GM19324 (cell line): ENCODE measurements at regions not wholly inside any gene's neighbourhood (a gene's known extent, or its start where the extent isn't known, plus 50 kb on each side); places are given as distances from the start of the nearest gene placed in this dataset.
"Not testable (repeated sequence)": the region's sequence is repeated elsewhere in the genome, so short reads cannot be mapped to it uniquely, and the experiment has no call there.

Source experiments
- ATAC-seq: cut with Tn5 transposase; IDR thresholded peaks from one replicate; pipeline ENCODE4 v1.9.1; 2021; ENCODE audit warnings: mild to moderate bottlenecking, moderate library complexity; ENCODE audit not compliant: unreplicated experiment, low FRiP score

DNA sequence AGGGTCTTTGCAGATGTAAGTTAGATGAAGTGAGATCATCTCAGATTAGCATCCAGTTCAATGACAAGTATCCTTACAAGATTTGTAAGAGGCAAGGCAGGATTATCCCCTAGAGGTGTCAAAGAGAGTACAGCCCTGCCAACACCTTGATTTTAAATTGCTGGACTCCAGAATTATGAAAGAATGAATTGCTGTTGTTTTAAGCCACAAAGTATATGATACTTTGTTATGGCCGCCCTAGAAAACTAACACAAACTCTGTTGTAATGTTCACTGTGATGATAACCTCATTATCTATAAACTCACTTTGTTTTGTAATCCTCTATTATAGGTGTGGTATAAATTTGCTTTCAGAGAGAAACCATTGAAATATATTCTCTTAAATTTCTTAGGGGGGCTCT lies 249.0 kb upstream of the SPOPL start:
- no peak for ATAC-seq

DNA sequence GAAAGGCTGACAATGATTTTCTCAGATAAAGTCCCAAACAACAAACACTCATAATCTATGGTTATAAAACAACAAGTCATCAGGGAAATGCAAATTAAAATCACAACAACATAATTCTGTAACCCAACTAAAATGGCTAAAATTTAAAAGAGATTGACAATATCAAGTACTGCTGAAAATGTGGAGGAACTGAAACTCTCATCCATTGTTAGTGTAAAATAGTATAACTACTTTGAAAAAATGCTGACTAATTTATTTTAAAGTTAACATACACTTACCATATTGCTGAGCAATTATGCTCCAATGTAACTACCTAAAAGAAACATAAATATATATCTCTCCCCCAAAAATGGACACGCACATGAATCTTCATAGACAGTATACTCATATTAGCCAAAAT lies 245.9 kb upstream of the SPOPL start:
- ATAC-seq = no peak

DNA sequence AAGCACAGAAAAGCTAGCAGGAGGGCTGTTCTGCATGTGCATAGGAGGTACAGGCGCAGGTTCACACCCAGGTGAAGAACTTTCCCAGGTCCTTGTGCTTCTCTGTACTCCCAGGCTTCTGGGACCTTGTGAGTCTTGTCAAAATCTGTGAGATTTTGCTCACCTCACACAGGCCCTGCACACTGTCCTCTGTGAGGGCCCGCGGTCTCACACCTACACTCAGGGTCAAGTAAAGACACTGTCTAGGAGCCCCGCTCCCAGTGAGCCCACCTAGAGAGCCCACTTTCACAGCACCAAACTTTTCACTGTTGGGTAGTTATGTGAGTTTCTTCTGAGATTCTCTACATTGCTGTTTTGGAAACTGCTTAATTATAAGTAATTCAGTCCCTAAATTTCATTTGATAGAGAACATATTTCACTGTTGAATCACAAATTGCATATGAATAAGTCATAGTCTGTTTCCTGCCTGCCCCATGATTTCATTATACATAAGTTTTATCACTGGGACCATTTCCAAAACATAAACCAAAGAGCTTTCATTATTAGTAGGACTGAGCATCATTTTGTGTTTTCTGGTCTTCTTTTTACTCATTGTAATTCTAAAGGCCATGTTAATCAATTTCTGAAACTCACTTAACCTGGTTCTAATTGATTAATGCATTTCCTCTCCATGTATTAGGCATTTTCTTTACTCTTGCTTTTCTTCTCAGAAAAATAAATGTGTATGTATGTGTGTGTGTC lies 234.2 kb upstream of the SPOPL start:
- peak; percentile 50 for ATAC-seq

DNA sequence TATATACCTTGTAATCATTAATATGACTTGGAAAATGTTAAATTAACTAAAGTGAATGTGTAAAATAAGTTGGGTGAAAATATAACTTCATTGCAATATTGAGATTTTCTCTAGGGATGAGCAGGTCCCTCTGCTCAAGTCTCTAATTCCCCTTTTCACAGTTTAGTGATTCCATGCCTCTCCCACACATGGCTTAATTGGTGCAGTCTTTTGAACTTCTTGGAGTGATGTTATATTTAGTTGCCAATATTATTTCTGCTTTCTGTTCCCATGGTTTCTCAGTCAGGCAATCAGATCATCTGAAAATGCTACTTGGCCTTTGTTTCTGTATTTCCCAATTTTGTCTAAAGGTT lies 233.7 kb upstream of the SPOPL start:
- no peak for ATAC-seq

DNA sequence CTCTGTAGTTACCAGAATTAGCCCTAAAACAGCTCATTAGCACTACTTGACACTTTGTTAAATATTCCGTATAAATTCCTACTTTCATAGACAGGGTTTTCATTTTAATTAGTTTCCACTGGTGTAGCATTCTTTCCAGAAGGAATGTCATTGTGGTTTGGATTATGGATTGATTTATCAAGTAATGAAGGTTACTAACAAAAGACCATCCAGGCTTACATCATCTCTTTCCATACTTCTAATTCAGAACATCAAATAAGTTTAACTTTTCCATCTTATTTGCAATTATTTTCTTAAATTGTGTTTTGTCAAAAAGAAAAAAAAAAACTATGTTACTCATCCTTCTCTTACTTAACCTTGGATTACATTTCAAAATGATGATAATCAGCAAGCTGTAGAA lies 231.8 kb upstream of the SPOPL start:
- ATAC-seq = no peak

DNA sequence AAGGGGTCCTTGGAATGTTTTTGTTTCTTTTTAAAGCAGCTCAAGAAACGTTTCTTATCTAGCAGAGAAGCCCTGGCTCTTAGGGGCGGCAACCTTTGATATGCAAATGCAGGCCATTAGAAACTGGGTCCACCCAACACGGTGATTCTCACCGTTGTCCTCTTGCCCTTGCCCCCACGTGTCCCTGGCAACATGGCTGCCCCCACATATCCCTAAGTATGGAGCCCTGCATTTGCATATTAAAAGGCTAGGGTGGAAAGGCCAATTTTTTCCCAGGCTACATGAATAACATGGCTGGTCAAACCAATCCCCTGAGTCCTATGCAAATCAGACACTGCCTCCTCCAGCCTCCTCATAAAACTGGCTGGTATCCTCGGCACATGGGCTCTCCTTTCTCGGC lies 230.1 kb upstream of the SPOPL start:
- no peak for ATAC-seq

DNA sequence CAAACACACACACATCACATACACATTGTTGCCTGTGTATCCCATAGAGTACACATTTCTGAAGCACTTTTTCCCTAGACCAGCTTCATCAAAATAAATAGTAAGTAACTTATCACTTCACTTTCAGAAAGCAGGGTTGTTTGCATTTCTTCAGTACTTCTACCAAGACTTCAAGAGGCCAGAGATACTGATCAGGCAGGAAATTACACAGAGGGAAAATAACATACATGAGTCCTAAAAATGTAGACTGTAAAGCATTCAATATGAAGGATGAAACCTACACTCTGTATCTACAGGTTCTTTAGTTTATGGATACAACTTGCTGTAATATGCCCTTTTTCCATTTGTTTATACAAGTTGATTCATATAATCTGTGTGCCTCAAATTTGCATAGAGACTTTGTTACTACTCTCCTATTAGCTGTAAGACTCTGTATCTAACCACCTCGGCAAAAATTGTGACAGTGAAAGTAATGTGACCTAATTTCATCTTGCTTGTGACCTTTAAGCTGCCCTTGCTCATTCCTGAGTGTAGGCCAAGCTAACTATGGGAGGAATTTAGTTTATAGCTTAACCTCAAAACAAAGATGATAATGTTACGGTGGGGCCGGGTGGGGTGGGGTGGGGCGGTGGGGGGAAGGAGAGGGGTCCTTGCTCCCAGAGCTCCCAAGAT lies 228.9 kb upstream of the SPOPL start:
- ATAC-seq = no peak

DNA sequence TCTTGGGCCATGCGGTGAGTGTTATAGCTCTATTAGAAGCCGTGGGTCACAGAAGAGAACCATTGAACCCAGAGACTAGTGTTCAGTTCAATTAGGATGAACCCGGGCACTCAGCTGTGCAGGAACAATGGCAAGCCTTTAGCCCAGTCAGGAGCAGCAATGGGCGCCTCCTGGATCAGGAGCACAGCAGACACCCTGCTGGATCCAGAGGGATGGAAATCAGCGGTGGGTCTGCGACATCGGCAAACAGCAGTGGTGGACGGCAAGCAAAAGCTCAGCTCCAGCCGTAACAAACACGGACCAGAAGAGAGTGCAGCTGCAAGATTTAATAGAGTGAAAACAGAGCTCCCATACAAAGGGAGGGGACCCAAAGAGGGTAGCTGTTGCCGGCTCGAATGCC lies 228.3 kb upstream of the SPOPL start:
- ATAC-seq = not testable (repeated sequence)

DNA sequence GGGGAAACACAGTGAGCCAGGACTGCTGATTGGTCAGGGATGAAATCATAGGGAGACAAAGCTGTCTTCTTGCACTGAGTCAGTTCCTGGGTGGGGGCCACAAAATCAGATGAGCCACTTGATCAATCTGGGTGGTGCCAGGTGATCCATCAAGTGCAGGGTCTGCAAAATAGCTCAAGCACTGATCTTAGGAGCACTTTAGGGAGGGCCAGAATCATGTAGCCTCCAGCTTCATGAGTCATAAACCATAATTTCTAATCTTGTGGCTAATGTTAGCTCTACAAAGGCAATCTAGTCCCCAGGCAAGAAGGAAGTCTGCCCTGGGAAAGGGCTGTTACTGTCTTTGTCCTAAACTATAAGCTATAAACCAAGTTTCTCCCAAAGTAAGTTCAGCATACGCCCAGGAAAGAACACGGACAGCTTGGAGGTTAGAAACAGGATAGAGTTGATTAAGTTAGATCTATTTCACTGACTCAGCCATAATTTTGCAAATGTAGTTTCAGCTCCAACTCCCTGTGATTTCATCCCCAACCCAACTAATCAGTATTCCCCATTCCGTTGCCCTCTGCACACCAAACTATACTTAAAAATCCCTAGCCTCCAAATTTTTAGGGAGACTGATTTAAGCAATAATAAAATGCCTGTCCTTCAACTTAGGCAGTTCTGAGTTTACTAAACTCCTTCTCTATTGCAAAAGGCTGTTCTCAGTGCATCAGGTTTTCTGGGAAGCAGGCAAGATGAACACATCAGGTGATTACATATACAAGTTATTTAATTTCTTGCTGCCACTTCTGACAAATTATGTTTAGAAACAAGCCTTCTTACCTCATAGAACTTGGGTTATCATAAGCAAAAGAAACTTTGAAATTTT lies 226.9 kb upstream of the SPOPL start:
- no peak for ATAC-seq

DNA sequence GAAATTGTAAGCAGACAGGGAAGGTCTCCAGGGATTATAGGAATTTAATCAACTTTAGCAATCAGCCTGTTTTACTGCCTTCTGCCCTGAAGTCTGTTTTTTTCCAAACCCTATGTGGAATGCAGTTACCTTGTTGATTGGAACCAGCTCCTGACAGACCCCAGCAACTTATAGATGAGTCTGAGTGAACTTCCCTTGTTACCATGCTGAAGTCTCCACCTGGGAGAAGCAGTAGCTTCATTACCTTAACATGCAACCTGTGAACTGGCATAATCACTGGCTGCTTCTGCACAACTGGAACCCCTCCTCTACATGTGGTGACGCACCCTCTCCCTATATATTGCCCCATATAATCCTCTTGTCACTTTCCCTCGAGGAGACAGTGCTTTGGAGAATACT lies 226.3 kb upstream of the SPOPL start:
- no peak for ATAC-seq

DNA sequence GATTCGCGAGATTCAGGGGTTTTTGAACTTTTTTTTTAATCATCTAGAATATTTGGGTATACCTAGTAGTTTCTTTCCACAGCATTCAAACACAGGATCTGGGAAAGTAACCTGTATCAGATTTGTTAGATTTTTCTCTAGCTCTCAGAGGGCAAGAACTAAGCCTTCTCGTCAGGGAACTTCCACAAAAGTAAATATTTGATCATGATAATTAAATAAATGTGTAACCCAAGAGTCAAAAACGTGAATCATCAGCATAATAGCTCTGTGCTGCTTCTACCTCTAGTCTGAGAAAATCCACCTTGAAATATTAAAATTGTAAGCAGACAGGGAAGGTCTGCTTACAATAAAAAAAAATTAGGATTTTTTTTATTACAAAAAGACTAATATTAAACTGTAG lies 225.7 kb upstream of the SPOPL start:
- ATAC-seq = no peak

DNA sequence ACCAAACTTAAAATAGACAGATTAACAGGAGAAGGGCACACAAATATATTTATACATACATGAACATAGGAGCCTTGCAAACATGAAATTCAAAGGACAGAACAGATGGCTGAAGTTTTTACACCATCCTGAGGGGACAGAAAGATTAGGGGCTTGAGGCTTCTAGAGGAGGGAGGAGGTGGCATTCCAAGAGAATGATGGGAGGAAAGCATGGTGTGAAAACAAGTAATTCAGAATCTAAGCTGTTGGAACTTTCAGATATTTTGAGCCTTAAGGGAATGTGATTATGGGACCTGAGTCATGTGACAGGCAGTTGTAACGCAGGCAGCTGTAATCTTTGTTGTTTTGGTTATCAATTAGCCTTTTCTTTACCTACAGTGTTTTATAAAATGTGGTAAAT lies 225.2 kb upstream of the SPOPL start:
- ATAC-seq = no peak

DNA sequence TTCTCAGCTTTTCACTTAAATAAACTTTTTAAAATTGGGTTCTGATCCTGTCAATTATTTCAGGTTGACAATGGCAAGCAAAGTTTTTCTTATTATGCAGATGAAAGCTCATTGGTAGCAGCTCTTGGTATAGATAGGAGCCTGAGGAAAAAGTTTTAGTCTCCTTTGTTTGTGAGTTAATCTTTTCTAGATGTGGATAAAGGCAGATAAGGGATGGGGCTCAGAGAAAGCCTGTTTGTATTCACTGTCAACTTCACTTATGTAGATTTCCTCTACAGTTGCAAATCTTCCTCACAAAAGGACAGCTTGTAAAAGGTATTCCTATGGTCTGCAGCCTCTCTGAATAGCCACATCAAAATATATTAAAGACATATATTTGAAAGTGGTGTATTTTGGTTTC lies 224.5 kb upstream of the SPOPL start:
- ATAC-seq = no peak

DNA sequence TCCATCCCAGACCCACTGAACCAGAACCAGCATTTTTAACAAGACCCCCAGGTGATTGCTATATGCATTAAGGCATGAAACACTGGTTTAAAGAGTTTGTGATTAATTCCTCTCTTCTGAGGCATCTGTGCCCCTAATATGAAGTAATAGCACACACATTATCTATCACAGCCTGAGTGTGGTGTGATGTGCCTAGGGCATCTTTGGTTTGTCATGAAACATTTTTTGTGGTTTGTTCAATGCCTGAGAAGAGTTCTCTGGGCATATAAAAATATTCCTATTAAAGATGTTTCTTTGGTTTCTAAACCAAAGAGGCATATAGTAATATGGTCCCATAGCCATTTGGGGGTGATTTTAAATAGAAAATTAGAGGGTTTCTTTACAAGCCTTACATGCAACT lies 221.7 kb upstream of the SPOPL start:
- no peak for ATAC-seq

DNA sequence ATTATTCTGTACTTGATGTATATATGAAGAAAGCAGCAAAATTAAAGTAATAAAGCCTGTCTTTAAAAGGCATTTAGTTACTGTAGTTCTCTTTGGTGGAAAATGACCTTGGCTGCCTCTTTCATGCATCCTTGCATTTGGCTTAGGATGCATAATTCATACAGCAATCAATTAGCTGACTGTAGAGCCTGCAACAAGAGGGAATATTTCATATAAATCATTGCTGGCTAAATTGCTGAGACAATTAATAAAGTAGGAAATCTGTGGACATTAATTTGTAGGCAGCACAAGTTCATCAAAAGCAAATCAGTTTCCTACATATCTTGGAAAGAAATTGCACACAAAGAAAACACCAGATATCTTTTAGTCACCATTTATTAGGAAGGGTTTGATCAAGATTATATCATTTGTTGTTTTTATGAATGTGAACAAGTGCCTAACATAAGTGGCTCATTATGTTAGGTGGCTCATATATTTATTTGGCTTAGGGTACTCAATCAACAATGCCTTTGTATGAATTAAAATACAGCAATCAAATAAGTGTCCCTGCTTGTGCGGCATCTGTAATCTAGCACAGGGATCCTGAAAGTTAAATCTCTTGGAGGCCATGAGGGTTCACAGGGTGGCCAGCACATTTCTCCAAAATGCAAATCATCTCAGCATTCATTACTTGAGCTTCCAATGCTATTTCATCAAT lies 220.4 kb upstream of the SPOPL start:
- no peak for ATAC-seq

DNA sequence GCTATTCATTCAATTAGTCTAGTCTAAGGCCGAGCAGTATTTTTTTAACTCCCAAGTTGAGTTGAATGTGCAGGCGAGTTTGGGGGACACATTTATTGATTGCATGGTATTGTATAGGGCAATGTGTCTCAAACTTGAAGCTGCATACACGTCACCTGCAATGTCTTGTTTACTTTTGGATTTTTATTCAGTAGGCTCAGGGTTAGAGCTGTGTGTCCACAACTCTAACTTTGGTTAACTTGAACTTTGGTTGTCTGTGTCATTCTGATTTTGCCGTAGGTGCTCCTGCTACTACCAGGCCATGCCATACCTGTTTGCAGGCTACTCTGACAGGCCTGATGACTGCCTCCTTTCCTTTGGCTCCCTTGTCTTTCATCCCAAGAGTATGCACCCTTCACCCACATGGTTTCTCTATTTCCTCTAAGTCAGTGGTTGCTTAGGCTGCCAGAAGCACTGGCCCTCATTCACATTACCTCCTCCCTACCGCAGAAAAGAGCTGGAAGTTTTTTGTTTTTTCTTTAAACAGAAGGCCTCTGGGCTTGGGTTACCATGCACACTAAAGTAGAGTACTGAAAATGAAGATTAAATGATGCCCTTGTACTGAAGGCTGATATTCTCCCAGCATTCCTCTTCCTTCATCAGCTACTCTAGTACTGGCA lies 219.4 kb upstream of the SPOPL start:
- ATAC-seq = no peak

DNA sequence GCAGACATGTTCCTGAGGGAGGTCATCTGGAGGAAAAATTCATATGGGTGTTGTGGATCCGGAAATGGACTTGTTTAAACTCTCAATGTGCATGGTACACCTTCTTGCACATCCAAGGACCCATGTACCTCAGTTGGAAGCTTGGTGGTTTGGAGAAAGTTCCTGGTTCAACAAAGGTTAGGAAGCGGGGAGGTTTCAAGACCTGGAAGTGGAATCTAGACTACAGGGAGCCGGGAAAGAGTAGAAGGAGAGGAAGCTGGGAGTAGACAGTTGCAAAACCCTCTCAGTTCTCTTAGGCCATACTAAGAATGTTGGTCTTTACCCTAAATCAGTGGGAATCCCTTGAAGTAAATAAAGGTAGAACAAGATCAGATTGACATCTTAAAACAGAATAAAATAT lies 209.8 kb upstream of the SPOPL start:
- no peak for ATAC-seq

DNA sequence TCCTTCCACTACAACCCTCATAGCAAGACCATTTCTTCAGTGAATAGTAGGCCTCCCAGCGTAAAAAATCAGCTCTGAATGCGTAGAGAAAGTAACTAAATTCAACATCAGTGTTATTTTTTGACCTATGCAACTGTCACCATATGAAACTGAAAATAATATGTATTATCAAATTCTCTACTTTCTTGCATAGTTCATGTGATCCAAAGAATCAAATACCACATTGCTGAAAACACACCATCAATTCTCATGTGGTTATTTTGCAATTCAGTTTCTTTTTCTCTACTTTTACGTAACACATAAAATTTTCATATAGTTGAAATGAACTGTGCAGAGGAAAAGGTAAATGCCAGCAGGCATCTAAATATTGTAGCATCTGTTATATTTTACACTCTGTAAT lies 208.5 kb upstream of the SPOPL start:
- ATAC-seq = no peak

DNA sequence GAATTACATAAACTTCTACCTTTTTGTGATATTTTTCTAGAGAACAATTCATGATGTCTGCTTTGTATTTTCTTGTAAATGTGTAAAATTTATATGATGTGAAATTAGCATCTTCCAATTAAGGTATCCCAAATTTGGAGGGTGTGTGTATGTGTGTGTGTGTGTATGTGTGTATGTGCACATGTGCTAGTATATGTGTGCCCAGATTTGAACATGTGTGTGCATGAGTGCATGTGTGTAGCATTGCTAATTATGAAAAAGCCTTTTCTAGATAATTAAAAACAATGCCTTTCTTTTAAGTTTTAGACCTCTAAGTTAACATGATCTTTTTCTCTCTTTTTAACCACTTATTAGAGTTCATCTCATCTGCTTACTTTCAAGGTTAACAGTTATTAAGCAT lies 208.0 kb upstream of the SPOPL start:
- no peak for ATAC-seq

DNA sequence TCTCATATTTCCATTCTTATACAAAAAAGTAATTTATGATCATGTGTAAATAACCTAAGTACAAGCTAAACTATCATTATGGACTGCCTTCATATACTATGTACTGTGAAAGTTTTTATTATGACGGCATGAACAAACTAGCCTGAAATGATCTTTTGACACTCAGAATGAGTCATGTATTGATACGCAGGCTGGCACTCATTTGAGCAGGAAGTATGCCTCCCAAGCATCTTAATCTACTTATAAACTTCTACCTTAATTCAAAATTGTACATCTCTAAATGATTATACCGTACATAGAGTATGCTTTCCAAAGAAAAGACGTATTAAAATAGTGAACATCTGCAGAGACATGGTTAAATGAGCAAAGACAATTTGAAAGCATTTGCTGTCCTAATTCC lies 207.1 kb upstream of the SPOPL start:
- ATAC-seq = no peak

DNA sequence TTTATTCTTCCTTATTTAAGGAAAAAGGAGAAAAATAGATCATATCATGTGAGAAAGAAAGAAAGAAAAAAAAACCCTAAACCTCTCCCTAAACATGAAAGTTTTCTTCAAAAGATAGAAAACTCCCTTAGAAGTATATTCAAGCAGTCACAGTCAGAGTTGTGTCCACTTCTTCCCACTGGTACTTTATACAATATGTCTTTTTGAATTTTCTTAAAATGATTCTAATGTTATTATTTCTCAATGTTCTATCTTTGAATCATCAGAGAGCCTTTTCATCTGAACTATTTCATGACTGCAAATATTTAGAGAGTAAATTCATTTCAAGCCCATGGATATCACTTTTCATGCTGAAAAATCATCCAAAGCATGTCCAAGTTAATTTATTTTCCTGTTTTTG lies 205.2 kb upstream of the SPOPL start:
- no peak for ATAC-seq
